GM12864 (cell line): ENCODE measurements at regions not wholly inside any gene's neighbourhood (a gene's known extent, or its start where the extent isn't known, plus 50 kb on each side); places are given as distances from the start of the nearest gene placed in this dataset.
"Not testable (repeated sequence)": the region's sequence is repeated elsewhere in the genome, so short reads cannot be mapped to it uniquely, and the experiment has no call there.

ENCODE experiments used
- DNase-seq: peaks from one replicate; pipeline ENCODE4 v3.0.0-alpha.2; 2011; ENCODE audit warnings: low read depth
- H3K4me3 ChIP-seq: 2 replicates; pipeline ENCODE4 v1.5.1; 2011; ENCODE audit warnings: mild to moderate bottlenecking, low read depth, low read length, control low read depth
- CTCF ChIP-seq: IDR thresholded peaks from 2 replicates; pipeline ENCODE4 v1.5.1; 2011; ENCODE audit warnings: low read depth, mild to moderate bottlenecking, moderate library complexity, low read length, control low read depth, inconsistent platforms; ENCODE audit errors: missing control alignments

- no peak for DNase-seq
- TF ChIP-seq CTCF: no peak
- H3K4me3 ChIP-seq: no peak overlapping the region
These were observed 660.7 kb downstream of the LMO4 start for GRCh38 chr1:87989346-87989745.

DNA sequence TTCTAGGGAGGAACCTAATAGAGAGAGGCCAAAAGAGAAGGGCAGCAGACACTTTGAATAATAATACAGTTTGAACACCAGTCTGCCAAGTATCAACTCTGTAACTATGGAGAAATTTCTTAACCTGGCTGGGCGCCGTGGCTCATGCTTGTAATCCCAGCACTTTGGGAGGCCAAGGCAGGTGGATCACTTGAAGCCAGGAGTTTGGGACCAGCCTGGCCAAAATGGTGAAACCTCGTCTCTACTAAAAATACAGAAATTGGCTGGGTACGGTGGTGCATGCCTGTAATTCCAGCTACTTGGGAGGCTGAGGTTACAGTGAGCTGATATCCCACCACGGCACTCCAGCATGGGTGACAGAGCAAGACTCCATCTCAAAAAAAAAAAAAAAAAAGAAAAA lies 663.9 kb downstream of the LMO4 start:
- H3K4me3 ChIP-seq, DNase-seq: not testable (repeated sequence)

DNA sequence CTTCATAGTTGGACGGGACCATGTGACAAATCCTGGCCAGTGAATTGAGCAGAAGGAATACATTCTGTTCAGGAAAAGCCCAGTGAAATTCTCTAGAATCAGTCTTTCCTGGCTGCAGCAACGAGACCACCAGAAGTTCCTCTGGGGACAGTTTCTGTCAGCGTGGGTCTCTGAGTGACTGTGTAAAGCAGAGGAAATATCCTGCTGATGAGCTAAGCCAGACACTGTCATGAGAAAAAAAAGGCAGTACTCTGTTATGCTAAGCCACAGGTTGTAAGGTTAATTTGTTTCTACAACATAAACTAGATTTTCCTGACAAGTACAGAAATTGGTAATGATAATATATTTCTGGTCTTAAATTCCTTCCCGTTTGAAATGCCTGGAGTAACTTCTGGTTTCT lies 664.4 kb downstream of the LMO4 start:
- H3K4me3 ChIP-seq: no peak overlapping the region
- no peak for TF ChIP-seq CTCF

DNA sequence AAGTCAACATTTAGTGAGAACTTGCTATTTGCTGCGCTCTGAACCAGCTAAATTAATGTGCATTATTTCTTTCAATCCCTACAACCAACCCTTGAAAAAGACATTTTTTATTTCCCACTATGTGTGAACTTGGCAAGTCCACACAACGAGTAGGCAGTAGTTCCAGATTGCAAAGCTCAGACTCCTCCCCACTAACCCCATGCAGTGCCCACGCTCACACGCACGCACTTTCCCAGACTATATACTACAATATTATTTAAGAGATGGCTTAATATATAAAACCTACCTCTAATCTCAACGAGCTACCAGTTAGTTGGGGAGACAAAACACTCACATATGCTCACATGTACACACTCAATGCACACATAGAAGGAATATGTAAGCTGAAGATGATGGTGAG lies 671.2 kb downstream of the LMO4 start:
- no peak for DNase-seq
- TF ChIP-seq CTCF: no peak
- H3K4me3 ChIP-seq: no peak overlapping the region

More for the DNA sequence above, 664.4 kb downstream of the LMO4 start:
- DNase-seq: no peak

DNA sequence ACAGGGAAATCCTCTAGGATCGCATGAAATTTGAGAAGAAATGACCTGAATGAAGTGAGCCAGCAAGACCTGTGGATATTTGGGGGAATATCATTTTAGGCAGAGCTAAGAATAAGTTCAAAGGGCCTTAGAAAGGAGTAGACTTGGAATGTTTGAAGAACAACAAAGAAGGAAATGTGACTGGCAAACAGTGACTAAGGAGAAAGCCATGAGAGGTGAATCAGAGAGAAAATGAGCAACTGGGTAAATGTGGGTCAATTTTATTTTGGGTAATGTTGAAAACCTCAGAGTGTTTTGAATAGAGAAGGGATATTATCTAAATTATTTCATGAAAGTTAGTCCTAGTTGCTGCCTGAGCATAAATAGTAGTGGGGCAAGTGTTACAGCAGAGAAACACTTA lies 672.8 kb downstream of the LMO4 start:
- DNase-seq: no peak
- no peak for TF ChIP-seq CTCF
- H3K4me3 ChIP-seq: no peak overlapping the region

- TF ChIP-seq CTCF: no peak
- no peak for DNase-seq
- no peak overlapping the region for H3K4me3 ChIP-seq
These were observed 674.6 kb downstream of the LMO4 start for GRCh38 chr1:88003255-88003654.

- no peak for TF ChIP-seq CTCF
- DNase-seq: no peak
- no peak overlapping the region for H3K4me3 ChIP-seq
These were observed 674.2 kb upstream of the PKN2 start for GRCh38 chr1:88009916-88010315.

GRCh38 chr1:88013485-88013884 lies 670.6 kb upstream of the PKN2 start:
- TF ChIP-seq CTCF: no peak
- no peak overlapping the region for H3K4me3 ChIP-seq
- no peak for DNase-seq
